H1 (cell line): ENCODE measurements at regions not wholly inside any gene's neighbourhood (a gene's known extent, or its start where the extent isn't known, plus 50 kb on each side); places are given as distances from the start of the nearest gene placed in this dataset.

ENCODE experiments used
- CTCF ChIA-PET: fragments of 300-600 bp; sonication (Branson Sonifier 250); formaldehyde crosslinking; loops from one replicate; lab custom pipeline; 2021; ENCODE audit not compliant: partially characterized antibody; lab: Charles Lee
- POLR2A ChIA-PET: fragments of 300-600 bp; sonication (Branson Sonifier 250); formaldehyde crosslinking; loops from one replicate; lab custom pipeline; 2021; ENCODE audit warnings: inconsistent platforms; ENCODE audit not compliant: partially characterized antibody; lab: Charles Lee
- DNase-seq, 2 experiments: peaks; one replicate each; pipeline versions ENCODE4 v3.0.0 to v3.0.0-alpha.2; 2010 to 2022; ENCODE audit warnings: low spot score in 2 of 2, low read depth in 1 of 2, mixed read lengths in 1 of 2
- FAIRE-seq: peaks from 2 replicates; lab custom pipeline; 2011; peaks lifted over from hg19 to GRCh38; lab: Jason Lieb, UNC
- H2AFZ ChIP-seq: 2 replicates; pipeline ENCODE4 v1.8.1; 2012; ENCODE audit warnings: low read length, inconsistent platforms
- H2AK5ac ChIP-seq: 2 replicates; pipeline ENCODE4 v1.6.1; 2013; ENCODE audit warnings: low read depth, low read length
- H2BK120ac ChIP-seq: replicated peaks from 2 replicates; pipeline ENCODE3; 2013; ENCODE audit warnings: low read depth, low read length, inconsistent platforms
- H2BK12ac ChIP-seq: 2 replicates; pipeline ENCODE4 v1.6.1; 2013; ENCODE audit warnings: low read depth, low read length
- H2BK15ac ChIP-seq: 2 replicates; pipeline ENCODE4 v1.6.1; 2013; ENCODE audit warnings: low read length
- H2BK20ac ChIP-seq: 2 replicates; pipeline ENCODE4 v1.6.1; 2013; ENCODE audit warnings: low read length
- H2BK5ac ChIP-seq: 2 replicates; pipeline ENCODE4 v1.6.1; 2013; ENCODE audit warnings: low read depth, low read length
- H3K14ac ChIP-seq: 2 replicates; pipeline ENCODE4 v1.6.1; 2013; ENCODE audit warnings: inconsistent platforms; ENCODE audit not compliant: insufficient read length
- H3K18ac ChIP-seq: 2 replicates; pipeline ENCODE4 v1.6.1; 2013; ENCODE audit warnings: low read length; ENCODE audit errors: extremely low read depth
- H3K23ac ChIP-seq: 2 replicates; pipeline ENCODE4 v1.6.1; 2013; ENCODE audit warnings: inconsistent platforms; ENCODE audit not compliant: insufficient read length
- H3K23me2 ChIP-seq: 2 replicates; pipeline ENCODE4 v1.6.1; 2013; ENCODE audit warnings: low read depth, low read length
- H3K27ac ChIP-seq: 2 replicates; pipeline ENCODE4 v1.6.1; 2011; ENCODE audit warnings: low read depth, low read length, inconsistent platforms
- H3K27me3 ChIP-seq, 4 experiments: replicated peaks in 1 of 4; 1 replicate in 1 of 4; 2 replicates in 3 of 4; pipeline versions ENCODE4 v1.6.1 to v1.8.1; 2011 to 2013; ENCODE audit warnings: low read length in 3 of 4, mild to moderate bottlenecking in 3 of 4, inconsistent platforms in 2 of 4, mixed read lengths in 2 of 4, moderate library complexity in 1 of 4; ENCODE audit not compliant: control insufficient read depth in 3 of 4, insufficient read depth in 3 of 4; ENCODE audit errors: extremely low read depth in 1 of 4
- H3K36me3 ChIP-seq, 4 experiments: 2 replicates each; pipeline versions ENCODE4 v1.6.1 to v1.8.1; 2011 to 2013; ENCODE audit warnings: mild to moderate bottlenecking in 4 of 4, low read length in 3 of 4, moderate library complexity in 2 of 4, control low read depth in 1 of 4, inconsistent platforms in 1 of 4; ENCODE audit not compliant: insufficient read depth in 4 of 4, control insufficient read depth in 2 of 4
- H3K4ac ChIP-seq: replicated peaks from 2 replicates; pipeline ENCODE3; 2013; ENCODE audit warnings: low read length, low read depth, mixed read lengths, inconsistent platforms; ENCODE audit not compliant: insufficient read length
- H3K4me1 ChIP-seq, 4 experiments: replicated peaks in 1 of 4; 1 replicate in 1 of 4; 2 replicates in 3 of 4; pipeline versions ENCODE4 v1.6.1 to v1.8.1; 2011 to 2013; ENCODE audit warnings: low read length in 3 of 4, inconsistent platforms in 2 of 4, mixed read lengths in 1 of 4; ENCODE audit not compliant: insufficient read depth in 4 of 4, control insufficient read depth in 3 of 4
- H3K4me2 ChIP-seq, 2 experiments: 2 replicates each; pipeline versions ENCODE4 v1.6.1 to v1.8.1; 2011 to 2013; ENCODE audit warnings: low read depth in 2 of 2, low read length in 2 of 2, control low read depth in 1 of 2, inconsistent platforms in 1 of 2, mild to moderate bottlenecking in 1 of 2; ENCODE audit not compliant: insufficient read depth in 1 of 2
- H3K4me3 ChIP-seq, 4 experiments: fragments of 200-600, 300-600 bp in 1 of 4; sonication (generic), shearing (Covaris generic), sonication (Bioruptor Twin) in 1 of 4; 2 replicates each; pipeline versions ENCODE4 v1.5.1 to v1.8.1; 2011 to 2016; ENCODE audit warnings: low read length in 4 of 4, low read depth in 3 of 4, control low read depth in 2 of 4, inconsistent platforms in 2 of 4, mild to moderate bottlenecking in 2 of 4, mixed read lengths in 1 of 4, moderate library complexity in 1 of 4; ENCODE audit not compliant: insufficient read depth in 2 of 4; ENCODE audit errors: extremely low read depth in 1 of 4
- H3K56ac ChIP-seq: replicated peaks from 2 replicates; pipeline ENCODE3; 2013; ENCODE audit warnings: low read depth, mild to moderate bottlenecking, mixed read lengths, low read length, inconsistent platforms; ENCODE audit not compliant: insufficient read length
- H3K79me1 ChIP-seq: 2 replicates; pipeline ENCODE4 v1.6.1; 2013; ENCODE audit warnings: low read depth, low read length, control low read depth
- H3K79me2 ChIP-seq, 2 experiments: 2 replicates each; pipeline versions ENCODE4 v1.6.1 to v1.8.1; 2012 to 2013; ENCODE audit warnings: low read length in 2 of 2, mild to moderate bottlenecking in 2 of 2, inconsistent platforms in 1 of 2; ENCODE audit not compliant: insufficient read depth in 2 of 2, control insufficient read depth in 1 of 2
- H3K9ac ChIP-seq, 4 experiments: replicated peaks in 1 of 4; 1 replicate in 1 of 4; 2 replicates in 3 of 4; pipeline versions ENCODE4 v1.6.1 to v1.8.1; 2011 to 2013; ENCODE audit warnings: low read depth in 3 of 4, low read length in 3 of 4, control low read depth in 2 of 4, mild to moderate bottlenecking in 2 of 4, moderate library complexity in 2 of 4, inconsistent platforms in 1 of 4; ENCODE audit errors: extremely low read depth in 1 of 4
- H3K9me3 ChIP-seq, 2 experiments: 2 replicates each; pipeline versions ENCODE4 v1.6.1 to v1.8.1; 2012 to 2013; ENCODE audit warnings: mild to moderate bottlenecking in 2 of 2, moderate library complexity in 2 of 2, control low read depth in 1 of 2, inconsistent platforms in 1 of 2, low read depth in 1 of 2, low read length in 1 of 2, mixed read lengths in 1 of 2; ENCODE audit not compliant: insufficient read depth in 2 of 2
- H4K20me1 ChIP-seq, 2 experiments: replicated peaks in 1 of 2; 2 replicates each; pipeline versions ENCODE3 to v1.8.1; 2011 to 2013; ENCODE audit warnings: inconsistent platforms in 2 of 2, low read length in 2 of 2, mild to moderate bottlenecking in 1 of 2; ENCODE audit not compliant: insufficient read depth in 2 of 2, control insufficient read depth in 1 of 2
- H4K5ac ChIP-seq: 2 replicates; pipeline ENCODE4 v1.6.1; 2013; ENCODE audit warnings: low read length, low read depth, mixed read lengths, inconsistent platforms; ENCODE audit not compliant: insufficient read length
- H4K8ac ChIP-seq: 2 replicates; pipeline ENCODE4 v1.8.0; 2013; ENCODE audit warnings: mild to moderate bottlenecking, moderate library complexity, low read length, inconsistent platforms; ENCODE audit not compliant: insufficient read depth; ENCODE audit errors: extremely low read depth
- H4K91ac ChIP-seq: replicated peaks from 2 replicates; pipeline ENCODE3; 2013; ENCODE audit warnings: low read length, mixed read lengths, inconsistent platforms; ENCODE audit not compliant: insufficient read length
- ASH2L ChIP-seq: fragments of 200-600, 300-600 bp; sonication (generic); IDR thresholded peaks from one replicate; pipeline ENCODE4 v1.7.1; 2017; ENCODE audit warnings: low read length
- YY1 ChIP-seq: IDR thresholded peaks from 2 replicates; pipeline ENCODE4 v1.6.1; 2011; ENCODE audit warnings: low read depth, mild to moderate bottlenecking, low read length
- WGBS, 2 experiments: shearing (Covaris generic) in 1 of 2; methylation state at CpG; one replicate each; pipeline versions ENCODE4 v1.1.6 to v1.1.7; 2013 to 2015; ENCODE audit warnings: low lambda C conversion rate in 2 of 2, mixed read lengths in 2 of 2, inconsistent platforms in 1 of 2, low coverage in 1 of 2, missing lambda C conversion rate in 1 of 2; ENCODE audit not compliant: insufficient replicate concordance in 2 of 2, insufficient coverage in 1 of 2, insufficient read length in 1 of 2; ENCODE audit errors: extremely low coverage in 1 of 2, missing lambda C conversion rate in 1 of 2; 5-methylcytosine and 5-hydroxymethylcytosine counted together

- no peak for TF ChIP-seq YY1
Observed at GRCh38 chr5:60208716-60209115, 315.2 kb upstream of the PDE4D start (continued).

GRCh38 chr5:60207040-60207439 lies 313.5 kb upstream of the PDE4D start:
- H4K5ac ChIP-seq: no peak overlapping the region
- no peak for FAIRE-seq
- H3K36me3 ChIP-seq: no peaks in the 10 kb centered on the region
- no peak overlapping the region for H2BK12ac ChIP-seq
- no peak overlapping the region for H2AK5ac ChIP-seq
- H3K18ac ChIP-seq: no peak overlapping the region
- H3K4me3 ChIP-seq: no peak overlapping the region
- no peak overlapping the region for H2BK120ac ChIP-seq
- H3K9me3 ChIP-seq: no peaks in the 10 kb centered on the region
- no peaks in the 10 kb centered on the region for H3K79me2 ChIP-seq
- H3K23ac ChIP-seq: no peak overlapping the region
- no peak overlapping the region for H2BK15ac ChIP-seq
- no peak overlapping the region for H3K56ac ChIP-seq
- no peak overlapping the region for H3K14ac ChIP-seq
- H4K20me1 ChIP-seq: no peaks in the 10 kb centered on the region
- no peak overlapping the region for H2AFZ ChIP-seq
- H3K27me3 ChIP-seq: no peaks in the 10 kb centered on the region
- no peak overlapping the region for H4K8ac ChIP-seq
- H3K23me2 ChIP-seq: no peaks in the 10 kb centered on the region
- ChIA-PET CTCF (no interaction called here), POLR2A (no interaction called here)
- H3K27ac ChIP-seq: no peak overlapping the region
- peaks cover 0 to 4% (median 0%) of the 10 kb centered on the region in 4 experiments; a peak in 2 of 7 replicates for H3K4me1 ChIP-seq
- H3K9ac ChIP-seq: no peak overlapping the region
- H2BK20ac ChIP-seq: no peak overlapping the region
- DNase-seq: no peak
- H3K4me2 ChIP-seq: no peak overlapping the region
- H3K79me1 ChIP-seq: no peaks in the 10 kb centered on the region
- WGBS, 2 experiments: 92% methylated on average over 3 of the region's 3 CpGs; no CpG with 5 or more reads in 1 of the 2 experiments
- no peak overlapping the region for H3K4ac ChIP-seq
- H4K91ac ChIP-seq: no peak overlapping the region
- H2BK5ac ChIP-seq: no peak overlapping the region
- no peak for TF ChIP-seq ASH2L
- TF ChIP-seq, all 59 proteins: peak for 0
